ENCODE measurements at regions not wholly inside any gene's neighbourhood (a gene's known extent, or its start where the extent isn't known, plus 50 kb on each side); places are given as distances from the start of the nearest gene placed in this dataset.

DNA sequence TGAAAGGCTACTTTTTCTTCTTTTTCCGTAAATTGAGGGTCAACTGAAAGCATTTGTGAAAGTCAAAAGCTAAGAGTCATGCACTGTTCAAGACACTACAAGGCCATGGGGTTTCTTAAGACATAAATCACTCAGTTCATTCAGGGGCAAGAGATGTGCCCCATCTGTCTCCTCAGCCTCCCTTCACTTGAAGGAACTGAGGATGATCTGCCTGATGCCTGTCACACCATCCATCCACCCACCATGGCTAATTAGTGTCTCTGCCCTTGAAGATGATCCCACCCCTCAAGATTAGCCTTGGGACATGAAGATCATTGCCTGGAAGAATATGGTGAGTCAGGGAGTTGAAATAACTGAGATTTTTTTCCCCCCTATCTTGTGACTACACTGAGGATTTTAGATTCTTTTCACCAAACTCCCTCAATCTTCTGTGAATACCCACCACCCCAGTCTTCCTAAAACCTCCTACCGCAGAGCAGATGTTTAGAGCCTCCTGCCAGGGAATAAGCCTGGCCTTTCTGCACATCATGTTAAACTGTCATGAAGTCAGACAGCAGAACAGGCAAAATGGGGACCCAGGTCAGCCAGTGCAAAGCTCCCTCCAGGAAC is 88.6 kb upstream of the LMO4 start:
- TF ChIP-seq POLR2A (IDR thresholded peaks at IDR 0.05) = no peak
- TF ChIP-seq, protein P1, sequence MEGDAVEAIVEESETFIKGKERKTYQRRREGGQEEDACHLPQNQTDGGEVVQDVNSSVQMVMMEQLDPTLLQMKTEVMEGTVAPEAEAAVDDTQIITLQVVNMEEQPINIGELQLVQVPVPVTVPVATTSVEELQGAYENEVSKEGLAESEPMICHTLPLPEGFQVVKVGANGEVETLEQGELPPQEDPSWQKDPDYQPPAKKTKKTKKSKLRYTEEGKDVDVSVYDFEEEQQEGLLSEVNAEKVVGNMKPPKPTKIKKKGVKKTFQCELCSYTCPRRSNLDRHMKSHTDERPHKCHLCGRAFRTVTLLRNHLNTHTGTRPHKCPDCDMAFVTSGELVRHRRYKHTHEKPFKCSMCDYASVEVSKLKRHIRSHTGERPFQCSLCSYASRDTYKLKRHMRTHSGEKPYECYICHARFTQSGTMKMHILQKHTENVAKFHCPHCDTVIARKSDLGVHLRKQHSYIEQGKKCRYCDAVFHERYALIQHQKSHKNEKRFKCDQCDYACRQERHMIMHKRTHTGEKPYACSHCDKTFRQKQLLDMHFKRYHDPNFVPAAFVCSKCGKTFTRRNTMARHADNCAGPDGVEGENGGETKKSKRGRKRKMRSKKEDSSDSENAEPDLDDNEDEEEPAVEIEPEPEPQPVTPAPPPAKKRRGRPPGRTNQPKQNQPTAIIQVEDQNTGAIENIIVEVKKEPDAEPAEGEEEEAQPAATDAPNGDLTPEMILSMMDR (IDR thresholded peaks at IDR 0.05) = no peak

Data from thyroid gland (tissue), 4 donors.